CD4-positive, alpha-beta T cell treated with Interferon alpha-2 for 1 hour (primary cell): ENCODE measurements at regions not wholly inside any gene's neighbourhood (a gene's known extent, or its start where the extent isn't known, plus 50 kb on each side); places are given as distances from the start of the nearest gene placed in this dataset.
"Not testable (repeated sequence)": the region's sequence is repeated elsewhere in the genome, so short reads cannot be mapped to it uniquely, and the experiment has no call there.

Source experiments
- DNase-seq, 2 donors: peaks; one replicate each; pipeline ENCODE4 v3.0.0-alpha.2; 2020 to 2022

- not testable (repeated sequence) for DNase-seq
Measured at GRCh38 chr15:69774258-69774657, 321.6 kb downstream of the RPLP1 start.

GRCh38 chr15:69774711-69775110 lies 322.1 kb downstream of the RPLP1 start:
- not testable (repeated sequence) for DNase-seq

GRCh38 chr15:69777356-69777755 lies 320.4 kb downstream of the TLE3 start:
- no peak for DNase-seq

- no peak for DNase-seq
Measured at GRCh38 chr15:69780374-69780773, 317.3 kb downstream of the TLE3 start.

GRCh38 chr15:69780981-69781380 lies 316.7 kb downstream of the TLE3 start:
- no peak for DNase-seq

- DNase-seq = no peak
Measured at GRCh38 chr15:69781411-69782125, 316.1 kb downstream of the TLE3 start.

GRCh38 chr15:69782139-69782658 lies 315.5 kb downstream of the TLE3 start:
- DNase-seq = no peak

GRCh38 chr15:69782809-69783208 lies 314.9 kb downstream of the TLE3 start:
- no peak for DNase-seq

GRCh38 chr15:69783211-69783610 lies 314.5 kb downstream of the TLE3 start:
- DNase-seq = no peak

GRCh38 chr15:69784798-69785566 lies 312.7 kb downstream of the TLE3 start:
- no peak for DNase-seq

GRCh38 chr15:69786136-69786701 lies 311.5 kb downstream of the TLE3 start:
- no peak for DNase-seq

GRCh38 chr15:69787791-69788190 lies 309.9 kb downstream of the TLE3 start:
- no peak for DNase-seq

GRCh38 chr15:69789648-69790393 lies 307.9 kb downstream of the TLE3 start:
- DNase-seq = no peak

- DNase-seq = no peak
Measured at GRCh38 chr15:69790632-69791031, 307.1 kb downstream of the TLE3 start.

- DNase-seq = no peak
Measured at GRCh38 chr15:69792823-69793222, 304.9 kb downstream of the TLE3 start.

GRCh38 chr15:69793431-69793780 lies 304.3 kb downstream of the TLE3 start:
- DNase-seq = no peak

- DNase-seq = no peak
Measured at GRCh38 chr15:69793781-69794451, 303.8 kb downstream of the TLE3 start.

- no peak for DNase-seq
Measured at GRCh38 chr15:69794645-69795469, 302.9 kb downstream of the TLE3 start.

- DNase-seq = no peak
Measured at GRCh38 chr15:69795601-69796000, 302.1 kb downstream of the TLE3 start.

GRCh38 chr15:69797051-69797595 lies 300.6 kb downstream of the TLE3 start:
- no peak for DNase-seq

- DNase-seq = no peak
Measured at GRCh38 chr15:69797615-69798014, 300.1 kb downstream of the TLE3 start.
